Epithelial cell of esophagus (primary cell): ENCODE measurements at regions not wholly inside any gene's neighbourhood (a gene's known extent, or its start where the extent isn't known, plus 50 kb on each side); places are given as distances from the start of the nearest gene placed in this dataset.

Source experiments
- DNase-seq: peaks from one replicate; pipeline ENCODE4 v3.0.0; 2010; ENCODE audit warnings: low read depth
- H3K4me3 ChIP-seq: 2 replicates; pipeline ENCODE4 v1.5.1; 2011; ENCODE audit warnings: mild to moderate bottlenecking, low read length, control low read depth
- CTCF ChIP-seq: IDR thresholded peaks from 2 replicates; pipeline ENCODE4 v1.5.1; 2011; ENCODE audit warnings: low read depth, mild to moderate bottlenecking, low read length, control low read depth, inconsistent platforms; ENCODE audit not compliant: insufficient read depth; ENCODE audit errors: missing control alignments

- no peak for TF ChIP-seq CTCF
- H3K4me3 ChIP-seq, result no peak overlapping the region
- no peak for DNase-seq
Measured at GRCh38 chr6:98467091-98467490, 367.3 kb upstream of the POU3F2 start.

- TF ChIP-seq CTCF, result no peak
- no peak for DNase-seq
- H3K4me3 ChIP-seq, result no peak overlapping the region
Measured at GRCh38 chr6:98467902-98468301, 366.5 kb upstream of the POU3F2 start.

GRCh38 chr6:98469141-98469540 is 365.2 kb upstream of the POU3F2 start:
- H3K4me3 ChIP-seq, result no peak overlapping the region
- no peak for TF ChIP-seq CTCF
- DNase-seq, result no peak

GRCh38 chr6:98470821-98471220 is 363.6 kb upstream of the POU3F2 start:
- H3K4me3 ChIP-seq, result no peak overlapping the region
- no peak for TF ChIP-seq CTCF
- no peak for DNase-seq

GRCh38 chr6:98471444-98471843 is 362.9 kb upstream of the POU3F2 start:
- no peak for DNase-seq
- TF ChIP-seq CTCF, result no peak
- H3K4me3 ChIP-seq, result no peak overlapping the region

GRCh38 chr6:98477231-98477630 is 357.1 kb upstream of the POU3F2 start:
- TF ChIP-seq CTCF, result no peak
- no peak overlapping the region for H3K4me3 ChIP-seq
- no peak for DNase-seq

GRCh38 chr6:98484696-98485095 is 349.7 kb upstream of the POU3F2 start:
- no peak for DNase-seq
- no peak for TF ChIP-seq CTCF
- H3K4me3 ChIP-seq, result no peak overlapping the region
